Suprapubic skin (tissue), 4 donors: ENCODE measurements at regions not wholly inside any gene's neighbourhood (a gene's known extent, or its start where the extent isn't known, plus 50 kb on each side); places are given as distances from the start of the nearest gene placed in this dataset.
"Not testable (repeated sequence)": the region's sequence is repeated elsewhere in the genome, so short reads cannot be mapped to it uniquely, and the experiment has no call there.

ENCODE experiments used
- POLR2A ChIP-seq, 2 donors: fragments of 450-650 bp; IDR thresholded peaks; one replicate each; pipeline ENCODE4 v1.6.1; 2017; ENCODE audit warnings: antibody characterized with exemption in 2 of 2, mild to moderate bottlenecking in 2 of 2, moderate library complexity in 2 of 2
- POLR2AphosphoS5 ChIP-seq, 3 donors: sonication (generic); formaldehyde crosslinking; IDR thresholded peaks; one replicate each; pipeline ENCODE4 v1.6.1; 2017; ENCODE audit warnings: antibody characterized with exemption in 3 of 3
- TF ChIP-seq, protein P1 (sequence below), 2 donors: fragments of 200-600 bp in 1 of 2; fragments of 450-650 bp in 1 of 2; sonication (generic) in 1 of 2; IDR thresholded peaks; one replicate each; pipeline ENCODE4 v1.5.1; 2016 to 2019; ENCODE audit warnings: antibody characterized with exemption in 2 of 2, mild to moderate bottlenecking in 1 of 2, moderate library complexity in 1 of 2

DNA sequence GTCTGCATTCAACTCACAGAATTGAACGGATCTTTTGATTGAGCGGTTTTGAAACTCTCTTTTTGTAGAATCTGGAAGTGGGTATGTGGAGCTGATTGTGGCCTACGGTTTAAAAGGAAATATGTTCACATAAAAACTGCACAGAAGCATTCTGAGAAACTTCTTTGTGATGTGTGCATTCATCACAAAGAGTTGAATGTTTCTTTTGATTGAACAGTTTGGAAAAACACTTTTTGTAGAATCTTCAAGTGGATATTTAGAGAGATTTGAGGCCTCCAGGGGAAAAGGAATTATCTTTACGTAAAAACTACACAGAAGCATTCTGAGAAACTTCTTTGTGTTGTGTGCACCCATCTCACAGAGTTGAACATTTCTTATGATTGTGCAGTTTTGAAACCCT is 3125.5 kb upstream of the OR11H1 start:
- TF ChIP-seq POLR2AphosphoS5, POLR2A (IDR thresholded peaks at IDR 0.05): not testable (repeated sequence)
- TF ChIP-seq, protein P1, sequence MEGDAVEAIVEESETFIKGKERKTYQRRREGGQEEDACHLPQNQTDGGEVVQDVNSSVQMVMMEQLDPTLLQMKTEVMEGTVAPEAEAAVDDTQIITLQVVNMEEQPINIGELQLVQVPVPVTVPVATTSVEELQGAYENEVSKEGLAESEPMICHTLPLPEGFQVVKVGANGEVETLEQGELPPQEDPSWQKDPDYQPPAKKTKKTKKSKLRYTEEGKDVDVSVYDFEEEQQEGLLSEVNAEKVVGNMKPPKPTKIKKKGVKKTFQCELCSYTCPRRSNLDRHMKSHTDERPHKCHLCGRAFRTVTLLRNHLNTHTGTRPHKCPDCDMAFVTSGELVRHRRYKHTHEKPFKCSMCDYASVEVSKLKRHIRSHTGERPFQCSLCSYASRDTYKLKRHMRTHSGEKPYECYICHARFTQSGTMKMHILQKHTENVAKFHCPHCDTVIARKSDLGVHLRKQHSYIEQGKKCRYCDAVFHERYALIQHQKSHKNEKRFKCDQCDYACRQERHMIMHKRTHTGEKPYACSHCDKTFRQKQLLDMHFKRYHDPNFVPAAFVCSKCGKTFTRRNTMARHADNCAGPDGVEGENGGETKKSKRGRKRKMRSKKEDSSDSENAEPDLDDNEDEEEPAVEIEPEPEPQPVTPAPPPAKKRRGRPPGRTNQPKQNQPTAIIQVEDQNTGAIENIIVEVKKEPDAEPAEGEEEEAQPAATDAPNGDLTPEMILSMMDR (IDR thresholded peaks at IDR 0.05) = not testable (repeated sequence)
